GM21619 (cell line): ENCODE measurements at regions not wholly inside any gene's neighbourhood (a gene's known extent, or its start where the extent isn't known, plus 50 kb on each side); places are given as distances from the start of the nearest gene placed in this dataset.
"Not testable (repeated sequence)": the region's sequence is repeated elsewhere in the genome, so short reads cannot be mapped to it uniquely, and the experiment has no call there.

Experiments
- ATAC-seq: cut with Tn5 transposase; IDR thresholded peaks from one replicate; pipeline ENCODE4 v1.9.1; 2021; ENCODE audit not compliant: unreplicated experiment

- no peak for ATAC-seq
These were observed 99.0 kb upstream of the TNFSF11 start for GRCh38 chr13:42474954-42475353.

DNA sequence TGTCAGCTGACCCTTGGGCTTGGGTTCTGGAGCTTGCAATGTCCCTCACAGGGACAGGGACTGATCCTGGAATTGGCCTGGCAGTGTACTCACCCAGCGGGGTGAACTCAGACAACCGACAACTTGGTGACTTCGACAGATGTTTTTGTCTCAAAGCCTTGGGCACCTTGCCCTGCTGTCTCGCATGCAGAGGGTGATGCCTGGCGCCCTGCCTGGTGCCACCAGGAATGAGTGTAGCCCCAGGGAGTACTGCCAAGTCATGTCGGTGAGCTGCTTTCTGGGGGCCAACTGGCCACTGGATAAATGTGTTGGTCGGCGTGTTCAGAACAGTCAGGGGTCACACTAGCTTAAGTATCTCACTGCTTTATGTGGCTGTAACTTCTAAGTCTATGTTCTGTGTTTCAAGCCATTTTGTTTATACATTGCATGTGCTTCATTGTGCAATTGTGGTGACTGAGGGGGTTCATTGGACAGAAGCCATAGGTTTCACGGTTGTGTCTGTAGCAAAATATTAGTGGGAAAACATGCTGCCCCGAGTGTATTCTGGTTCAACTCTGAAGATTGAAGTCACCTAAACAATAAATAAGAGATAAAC, 96.3 kb upstream of the TNFSF11 start:
- no peak for ATAC-seq

- no peak for ATAC-seq
These were observed 95.3 kb upstream of the TNFSF11 start for GRCh38 chr13:42478531-42479156.

GRCh38 chr13:42484386-42484785, 89.6 kb upstream of the TNFSF11 start:
- ATAC-seq: no peak

- no peak for ATAC-seq
These were observed 88.7 kb upstream of the TNFSF11 start for GRCh38 chr13:42485272-42485671.

DNA sequence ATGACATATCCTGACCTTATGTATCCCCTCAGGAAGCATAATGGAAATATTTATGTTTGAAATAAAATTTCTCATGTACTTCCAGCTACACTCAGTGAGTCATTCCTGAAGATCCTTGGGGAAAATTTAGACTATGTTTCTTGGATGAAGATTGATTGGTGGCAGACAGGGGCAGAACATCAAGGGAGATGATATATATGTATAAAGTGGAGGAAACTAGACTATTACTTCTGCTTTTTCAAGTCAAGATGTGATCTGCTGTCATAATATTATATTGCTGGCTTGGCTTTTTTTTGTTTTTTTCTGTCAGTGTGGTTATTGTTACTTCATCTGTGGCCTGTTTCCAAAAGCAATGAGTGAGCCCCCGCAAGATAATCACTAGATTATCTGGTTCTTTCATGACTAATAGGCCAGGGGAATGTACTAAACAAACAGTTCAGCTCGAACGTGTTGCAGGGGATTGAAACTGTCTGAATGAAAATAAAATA, 87.2 kb upstream of the TNFSF11 start:
- no peak for ATAC-seq

DNA sequence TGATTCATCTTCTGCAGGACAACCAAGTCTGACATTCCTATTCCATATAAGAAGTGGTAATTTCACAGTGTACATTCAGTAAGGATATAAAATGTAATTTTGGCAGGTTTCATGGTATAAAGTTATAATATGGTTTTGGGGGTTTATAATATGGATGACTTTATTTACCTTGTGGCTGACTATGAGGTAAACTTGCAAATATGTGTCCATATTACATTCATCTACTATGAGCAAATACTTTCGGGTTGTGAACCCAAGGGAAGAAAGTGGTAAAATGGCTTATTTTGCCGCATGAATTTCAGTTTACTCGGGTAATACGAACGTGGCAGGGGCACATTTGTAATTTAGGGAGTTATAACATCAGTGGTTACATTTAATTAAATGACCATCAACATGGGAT, 86.7 kb upstream of the TNFSF11 start:
- ATAC-seq: no peak

- no peak for ATAC-seq
These were observed 83.3 kb upstream of the TNFSF11 start for GRCh38 chr13:42490676-42491075.

GRCh38 chr13:42492372-42492920, 81.5 kb upstream of the TNFSF11 start:
- ATAC-seq: no peak

DNA sequence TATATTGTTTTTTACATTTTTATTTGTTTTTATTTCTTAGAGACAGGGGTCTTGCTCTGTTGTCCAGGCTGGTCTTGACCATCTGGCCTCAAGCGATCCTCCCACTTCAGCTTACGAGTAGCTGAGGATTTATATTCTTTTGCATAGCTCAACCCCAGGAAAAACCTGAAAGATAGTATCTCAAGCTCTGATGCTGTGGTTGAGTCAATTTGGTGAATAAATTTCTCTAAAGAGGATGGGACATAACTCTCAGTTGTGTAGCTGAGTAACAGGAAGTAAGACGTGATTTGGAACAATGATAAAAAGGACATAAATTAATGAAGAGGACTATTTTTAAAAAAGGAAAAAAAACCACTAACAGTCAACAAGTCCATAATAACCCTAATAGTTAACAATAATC, 79.8 kb upstream of the TNFSF11 start:
- ATAC-seq: no peak

- no peak for ATAC-seq
These were observed 78.7 kb upstream of the TNFSF11 start for GRCh38 chr13:42495255-42495654.

DNA sequence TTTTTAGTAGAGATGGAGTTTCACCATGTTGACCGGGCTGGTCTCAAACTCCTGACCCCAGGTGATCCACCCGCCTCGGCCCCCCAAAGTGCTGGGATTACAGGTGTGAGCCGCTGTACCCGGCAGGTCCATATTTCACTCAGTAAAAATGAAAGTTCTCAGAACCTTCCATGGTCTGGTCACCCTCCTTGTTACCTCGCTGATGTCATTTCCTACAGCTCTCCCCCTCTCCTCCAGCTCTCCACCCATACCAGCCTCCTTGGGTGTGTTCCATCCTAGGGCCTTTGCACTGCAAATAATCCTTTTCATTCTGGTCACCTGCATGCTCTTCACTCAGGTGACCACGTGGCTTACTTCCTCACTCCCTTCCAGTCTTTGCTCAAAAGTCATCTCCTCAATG, 78.2 kb upstream of the TNFSF11 start:
- ATAC-seq: no peak

DNA sequence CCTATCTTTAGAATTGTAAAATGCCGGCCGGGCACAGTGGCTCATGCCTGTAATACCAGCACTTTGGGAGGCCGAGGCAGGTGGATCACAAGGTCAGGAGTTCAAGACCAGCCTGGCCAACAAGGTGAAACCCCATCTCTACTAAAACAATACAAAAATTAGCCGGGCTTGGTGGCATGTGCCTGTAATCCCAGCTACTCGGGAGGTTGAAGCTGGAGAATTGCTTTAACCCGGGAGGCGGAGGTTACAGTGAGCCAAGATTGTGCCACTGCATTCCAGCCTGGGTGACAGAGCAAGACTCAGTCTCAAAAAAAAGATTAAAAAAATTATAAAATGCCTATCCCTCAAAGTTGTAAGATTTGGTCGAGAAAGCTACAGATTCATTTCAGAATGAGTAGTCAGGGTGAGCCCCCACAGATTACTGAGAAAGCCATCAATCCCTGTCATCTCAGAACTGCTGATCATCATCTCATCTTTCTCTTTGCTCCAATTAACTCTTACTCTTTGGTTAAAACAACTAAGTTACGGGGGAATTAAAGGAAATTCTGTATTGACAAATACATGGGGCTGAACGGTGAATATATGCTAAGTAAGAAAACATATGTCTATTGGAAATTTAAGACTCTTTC, 76.9 kb upstream of the TNFSF11 start:
- not testable (repeated sequence) for ATAC-seq

- ATAC-seq: peak; percentile 89
These were observed 76.2 kb upstream of the TNFSF11 start for GRCh38 chr13:42497798-42498197.

GRCh38 chr13:42498521-42498920, 75.4 kb upstream of the TNFSF11 start:
- no peak for ATAC-seq
